ENCODE measurements at regions not wholly inside any gene's neighbourhood (a gene's known extent, or its start where the extent isn't known, plus 50 kb on each side); places are given as distances from the start of the nearest gene placed in this dataset.

- Mint-ChIP-seq H3K27ac (no peak overlapping the region), H3K36me3 (ENCODE audit: low read depth) (no peaks in the 10 kb centered on the region), H3K9me3 (peaks cover 3% of the 10 kb centered on the region), H3K4me1 (ENCODE audit: low read depth) (no peaks in the 10 kb centered on the region), H3K4me3 (no peak overlapping the region), H3K27me3 (no peaks in the 10 kb centered on the region)
- ChIA-PET CTCF (no interaction called here), POLR2A (no interaction called here)
- no peak for ATAC-seq
- TF ChIP-seq, protein P1, sequence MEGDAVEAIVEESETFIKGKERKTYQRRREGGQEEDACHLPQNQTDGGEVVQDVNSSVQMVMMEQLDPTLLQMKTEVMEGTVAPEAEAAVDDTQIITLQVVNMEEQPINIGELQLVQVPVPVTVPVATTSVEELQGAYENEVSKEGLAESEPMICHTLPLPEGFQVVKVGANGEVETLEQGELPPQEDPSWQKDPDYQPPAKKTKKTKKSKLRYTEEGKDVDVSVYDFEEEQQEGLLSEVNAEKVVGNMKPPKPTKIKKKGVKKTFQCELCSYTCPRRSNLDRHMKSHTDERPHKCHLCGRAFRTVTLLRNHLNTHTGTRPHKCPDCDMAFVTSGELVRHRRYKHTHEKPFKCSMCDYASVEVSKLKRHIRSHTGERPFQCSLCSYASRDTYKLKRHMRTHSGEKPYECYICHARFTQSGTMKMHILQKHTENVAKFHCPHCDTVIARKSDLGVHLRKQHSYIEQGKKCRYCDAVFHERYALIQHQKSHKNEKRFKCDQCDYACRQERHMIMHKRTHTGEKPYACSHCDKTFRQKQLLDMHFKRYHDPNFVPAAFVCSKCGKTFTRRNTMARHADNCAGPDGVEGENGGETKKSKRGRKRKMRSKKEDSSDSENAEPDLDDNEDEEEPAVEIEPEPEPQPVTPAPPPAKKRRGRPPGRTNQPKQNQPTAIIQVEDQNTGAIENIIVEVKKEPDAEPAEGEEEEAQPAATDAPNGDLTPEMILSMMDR (IDR thresholded peaks at IDR 0.05): no peak
- intact Hi-C loops (cut with micrococcal nuclease): no loop called here
- DNase-seq: no peak
Observed at GRCh38 chr12:83767723-83768122, 1081.0 kb downstream of the TMTC2 start.

DNA sequence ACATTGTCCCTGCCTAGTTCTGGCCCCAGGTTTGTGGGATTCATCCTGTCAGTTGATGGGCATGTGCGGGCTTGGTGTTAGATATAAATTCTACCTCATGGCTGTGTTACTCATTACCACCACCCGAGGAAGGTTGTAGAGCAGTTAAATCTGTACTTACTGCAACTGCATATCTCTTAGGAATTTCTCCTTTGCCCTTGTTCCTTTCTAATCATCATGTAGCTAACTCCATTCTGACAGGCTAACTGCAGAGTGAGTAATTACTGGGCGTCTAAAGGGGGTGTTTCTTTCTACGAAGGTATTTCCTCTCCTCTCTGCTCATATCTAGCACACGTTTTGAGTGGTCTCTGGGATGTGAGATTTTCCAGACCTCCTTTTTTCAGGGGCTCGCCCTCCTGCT is 1076.7 kb downstream of the TMTC2 start:
- H3K4me3 Mint-ChIP-seq: no peak overlapping the region

DNA sequence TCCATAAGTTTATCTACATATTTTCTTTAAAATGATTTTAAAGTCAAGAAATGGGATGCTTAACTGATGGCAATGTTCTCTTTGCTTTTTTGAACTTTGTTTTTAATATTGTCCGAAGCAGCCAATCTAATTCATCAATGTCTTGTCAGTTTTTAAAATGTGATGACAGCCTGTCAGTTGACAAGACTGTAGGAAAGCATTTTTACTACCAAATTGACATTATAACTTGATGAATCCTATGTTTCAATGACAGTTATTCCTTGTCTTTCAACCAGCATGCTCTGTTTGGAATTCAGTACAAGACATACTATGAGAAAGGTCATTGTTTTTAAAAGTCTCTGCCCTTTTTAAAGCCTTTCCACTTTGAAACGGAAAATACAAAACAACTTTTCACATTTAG is 1073.2 kb downstream of the TMTC2 start:
- no peak overlapping the region for H3K27ac Mint-ChIP-seq
- CTCF ChIA-PET: no interaction called here
- no peaks in the 10 kb centered on the region for H3K27me3 Mint-ChIP-seq
- no peaks in the 10 kb centered on the region for H3K36me3 Mint-ChIP-seq (ENCODE audit: low read depth)
- ATAC-seq (no peak), DNase-seq (no peak)
- H3K4me1 Mint-ChIP-seq (ENCODE audit: low read depth): no peaks in the 10 kb centered on the region
- H3K4me3 Mint-ChIP-seq: no peak overlapping the region
- POLR2A ChIA-PET: no interaction called here
- peaks cover 3% of the 10 kb centered on the region for H3K9me3 Mint-ChIP-seq
- TF ChIP-seq, protein P1 (IDR thresholded peaks at IDR 0.05): no peak
- intact Hi-C loops (cut with micrococcal nuclease): no loop called here

More for the DNA sequence above, 1076.7 kb downstream of the TMTC2 start:
- no peaks in the 10 kb centered on the region for H3K27me3 Mint-ChIP-seq
- DNase-seq (no peak), ATAC-seq (no peak)
- H3K27ac Mint-ChIP-seq: no peak overlapping the region
- peaks cover 3% of the 10 kb centered on the region for H3K9me3 Mint-ChIP-seq
- H3K4me1 Mint-ChIP-seq (ENCODE audit: low read depth): no peaks in the 10 kb centered on the region
- POLR2A ChIA-PET: no interaction called here
- CTCF ChIA-PET: no interaction called here
- TF ChIP-seq, protein P1 (IDR thresholded peaks at IDR 0.05): no peak
- intact Hi-C loops (cut with micrococcal nuclease): no loop called here
- H3K36me3 Mint-ChIP-seq (ENCODE audit: low read depth): no peaks in the 10 kb centered on the region

GRCh38 chr12:83758888-83759631 is 1072.4 kb downstream of the TMTC2 start:
- H3K4me1 Mint-ChIP-seq (ENCODE audit: low read depth): no peaks in the 10 kb centered on the region
- intact Hi-C loops (cut with micrococcal nuclease): no loop called here
- H3K9me3 Mint-ChIP-seq: peaks cover 3% of the 10 kb centered on the region
- ChIA-PET CTCF (no interaction called here), POLR2A (no interaction called here)
- no peak for DNase-seq
- no peak overlapping the region for H3K4me3 Mint-ChIP-seq
- H3K27me3 Mint-ChIP-seq: no peaks in the 10 kb centered on the region
- no peak for ATAC-seq
- TF ChIP-seq, protein P1 (IDR thresholded peaks at IDR 0.05): no peak
- H3K27ac Mint-ChIP-seq: no peak overlapping the region
- H3K36me3 Mint-ChIP-seq (ENCODE audit: low read depth): no peaks in the 10 kb centered on the region

GRCh38 chr12:83753904-83754303 is 1067.2 kb downstream of the TMTC2 start:
- intact Hi-C loops (cut with micrococcal nuclease): no loop called here
- Mint-ChIP-seq H3K27me3 (no peaks in the 10 kb centered on the region), H3K36me3 (ENCODE audit: low read depth) (no peaks in the 10 kb centered on the region), H3K4me1 (ENCODE audit: low read depth) (no peaks in the 10 kb centered on the region), H3K27ac (no peak overlapping the region), H3K4me3 (no peak overlapping the region), H3K9me3 (no peaks in the 10 kb centered on the region)
- POLR2A ChIA-PET: no interaction called here
- CTCF ChIA-PET: no interaction called here
- DNase-seq: no peak
- TF ChIP-seq, protein P1 (IDR thresholded peaks at IDR 0.05): no peak
- ATAC-seq: no peak

Data from activated CD8-positive, alpha-beta T cell treated with anti-CD3 and anti-CD28 coated beads for 36 hours (primary cell).